Stimulated activated CD8-positive, alpha-beta memory T cell treated with anti-CD3 and anti-CD28 coated beads, Interleukin-15, amount 100 ng/mL, for 48 hours (primary cell): ENCODE measurements at regions not wholly inside any gene's neighbourhood (a gene's known extent, or its start where the extent isn't known, plus 50 kb on each side); places are given as distances from the start of the nearest gene placed in this dataset.

Experiments
- DNase-seq, 2 donors: peaks; one replicate each; pipeline ENCODE4 v3.0.0-alpha.2; 2020; ENCODE audit warnings: low read depth in 2 of 2

DNA sequence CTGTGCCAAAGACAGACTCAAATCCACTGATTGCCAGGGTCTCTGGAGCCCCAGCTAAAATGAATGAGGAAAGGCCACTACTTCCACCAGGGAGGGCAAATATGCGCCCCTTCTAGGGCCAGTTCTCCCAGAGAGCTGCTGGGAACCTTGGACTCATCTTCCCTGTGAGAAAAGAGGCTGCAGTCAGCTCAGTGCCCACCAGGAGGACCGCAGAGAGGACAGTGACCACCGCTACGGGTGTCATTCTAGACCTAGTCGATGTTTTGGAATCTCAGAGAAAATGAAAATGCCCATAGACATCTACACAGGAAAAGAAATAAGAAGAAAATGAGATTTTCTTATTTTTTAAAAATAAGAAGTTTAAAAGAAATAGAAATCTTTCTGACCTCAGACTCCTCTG lies 235.1 kb downstream of the UQCRFS1 start:
- DNase-seq = no peak

DNA sequence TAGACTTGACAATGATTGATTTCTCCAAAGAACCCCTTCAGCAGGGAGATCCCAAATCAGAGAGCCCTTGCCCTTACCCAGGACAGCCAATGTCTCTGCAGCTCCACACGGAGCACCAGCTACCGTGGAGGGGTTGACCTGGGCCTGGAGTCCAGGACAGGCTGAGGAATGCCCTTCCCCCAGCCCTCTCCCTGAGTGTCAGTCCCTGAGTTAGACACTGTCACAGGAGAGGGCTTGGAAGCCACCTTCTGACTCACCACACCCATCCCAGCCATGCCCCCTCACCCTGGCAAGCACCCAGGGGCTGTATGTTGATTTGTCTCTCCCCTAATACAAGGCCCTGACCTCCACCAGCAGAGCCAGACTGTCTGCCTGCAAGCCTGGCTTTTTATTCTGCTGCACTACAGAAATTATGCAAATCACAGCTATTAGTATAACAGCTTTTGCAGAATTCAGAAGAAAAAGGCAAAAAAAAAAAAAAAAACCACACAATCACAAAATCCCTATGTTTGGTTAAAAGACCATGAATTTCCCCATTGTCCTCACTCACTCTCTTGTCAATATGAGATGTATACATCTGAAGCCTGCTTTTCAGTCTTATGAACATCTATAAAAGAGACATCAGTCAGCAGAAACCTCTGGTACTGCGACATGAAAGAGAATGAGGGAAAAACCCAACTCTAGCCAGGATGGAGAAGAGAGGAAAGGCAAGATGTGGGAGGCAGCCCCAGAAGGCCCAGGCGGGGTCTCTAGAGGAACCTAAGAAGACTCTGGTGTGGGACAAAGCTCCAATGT lies 240.7 kb downstream of the UQCRFS1 start:
- no peak for DNase-seq

DNA sequence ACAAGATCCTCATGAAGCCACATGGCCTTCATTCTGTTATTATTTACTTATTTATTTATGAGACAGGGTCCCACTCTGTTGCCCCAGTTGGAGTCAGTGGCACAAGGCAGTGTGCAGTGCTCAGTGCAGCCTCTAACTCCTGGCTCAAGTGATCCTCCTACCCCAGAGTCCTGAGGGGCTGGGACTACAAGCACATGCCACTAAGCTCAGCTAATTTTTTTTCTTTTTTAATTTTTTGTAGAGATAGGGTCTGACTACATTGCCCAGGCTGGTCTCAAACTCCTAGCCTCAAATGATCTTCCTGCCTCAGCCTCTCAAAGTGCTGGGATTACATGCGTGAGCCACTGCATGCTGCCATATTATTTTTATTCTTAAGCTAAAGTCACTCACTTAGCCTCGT lies 241.4 kb downstream of the UQCRFS1 start:
- no peak for DNase-seq

DNA sequence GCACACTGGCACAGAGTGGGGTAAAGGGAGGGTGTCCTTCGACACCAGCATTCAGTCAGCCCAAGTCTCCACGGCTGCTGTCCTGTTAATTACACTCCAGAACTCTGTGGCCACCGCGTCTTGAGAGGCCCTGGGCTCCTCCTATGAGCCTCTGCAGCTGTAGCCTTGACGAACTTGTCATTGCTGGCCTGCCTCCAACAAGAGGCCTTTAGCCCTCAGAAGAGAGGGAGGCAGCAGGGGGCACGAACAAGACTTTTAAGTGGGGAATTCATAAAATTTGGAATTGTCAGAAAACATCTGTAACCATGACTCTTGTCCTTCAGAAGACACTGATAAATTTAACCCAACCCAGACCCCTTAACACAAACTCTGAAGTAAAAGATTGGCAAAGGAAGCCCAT lies 241.9 kb downstream of the UQCRFS1 start:
- DNase-seq = no peak

DNA sequence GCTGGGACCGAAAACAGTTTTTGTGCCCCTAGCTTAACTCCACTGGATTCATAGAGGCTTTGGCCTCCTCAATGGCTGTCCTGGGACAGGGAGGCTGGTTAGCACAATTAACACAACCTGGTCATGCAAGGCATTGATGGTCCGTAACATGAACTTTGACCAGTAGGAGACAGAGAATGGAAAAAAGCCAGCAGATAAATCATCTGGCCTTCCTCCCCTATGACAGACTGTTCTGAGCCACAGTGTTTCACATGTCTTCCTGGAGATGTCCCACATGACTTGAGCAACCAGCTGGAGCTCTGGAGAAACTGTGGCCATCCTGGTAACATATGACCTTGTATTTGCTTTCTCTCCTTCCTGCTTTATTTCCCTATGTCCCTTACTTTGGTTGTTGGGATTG lies 244.2 kb downstream of the UQCRFS1 start:
- no peak for DNase-seq

DNA sequence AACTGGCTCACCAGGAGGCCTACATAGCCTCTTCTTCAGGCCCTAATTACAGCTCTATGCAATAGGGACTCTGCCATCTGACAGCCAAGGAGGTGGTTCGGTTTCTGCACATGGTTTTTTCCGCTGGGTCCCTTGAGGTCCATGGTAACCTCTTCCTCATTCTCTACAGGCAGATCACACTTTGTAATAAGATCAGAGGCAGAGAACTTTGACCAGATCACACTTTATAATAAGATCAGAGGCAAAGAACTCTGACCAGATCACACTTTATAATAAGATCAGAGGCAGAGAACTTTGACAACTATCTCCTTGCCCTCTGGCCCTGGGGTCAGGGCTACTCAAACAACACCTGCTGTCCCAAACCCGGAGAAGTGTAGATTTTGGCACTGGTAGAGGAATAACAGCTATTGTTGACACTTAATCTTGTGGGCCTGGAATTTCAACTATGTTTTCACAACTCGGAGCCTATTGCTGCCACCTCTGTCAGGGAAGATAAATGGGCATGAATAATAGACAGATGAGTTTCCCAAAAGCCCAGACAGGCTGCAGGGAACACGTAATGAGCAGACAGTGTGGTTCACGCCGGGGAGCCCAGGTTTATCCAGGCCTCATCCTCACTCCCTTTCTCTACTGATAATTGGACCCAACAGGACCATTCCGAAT lies 246.1 kb downstream of the UQCRFS1 start:
- no peak for DNase-seq

DNA sequence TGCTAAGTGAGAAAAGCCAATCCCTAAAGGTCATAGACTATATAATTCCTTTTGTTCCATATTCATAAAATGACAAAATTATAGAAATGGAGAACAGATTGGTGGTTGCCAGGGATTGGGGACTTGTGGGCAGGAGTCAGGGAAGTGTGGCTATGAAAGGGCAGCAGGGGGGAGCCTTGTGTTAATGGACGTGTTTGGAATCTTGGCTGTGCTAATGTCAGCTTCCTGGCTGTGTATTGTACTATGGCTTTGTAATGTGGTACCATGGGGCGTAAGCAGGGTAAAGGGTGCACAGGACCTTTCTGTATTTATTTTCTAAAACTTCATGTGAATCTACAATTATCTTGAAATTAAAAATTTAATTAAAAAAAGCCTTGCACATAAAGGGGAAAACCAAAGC lies 248.5 kb downstream of the UQCRFS1 start:
- no peak for DNase-seq

DNA sequence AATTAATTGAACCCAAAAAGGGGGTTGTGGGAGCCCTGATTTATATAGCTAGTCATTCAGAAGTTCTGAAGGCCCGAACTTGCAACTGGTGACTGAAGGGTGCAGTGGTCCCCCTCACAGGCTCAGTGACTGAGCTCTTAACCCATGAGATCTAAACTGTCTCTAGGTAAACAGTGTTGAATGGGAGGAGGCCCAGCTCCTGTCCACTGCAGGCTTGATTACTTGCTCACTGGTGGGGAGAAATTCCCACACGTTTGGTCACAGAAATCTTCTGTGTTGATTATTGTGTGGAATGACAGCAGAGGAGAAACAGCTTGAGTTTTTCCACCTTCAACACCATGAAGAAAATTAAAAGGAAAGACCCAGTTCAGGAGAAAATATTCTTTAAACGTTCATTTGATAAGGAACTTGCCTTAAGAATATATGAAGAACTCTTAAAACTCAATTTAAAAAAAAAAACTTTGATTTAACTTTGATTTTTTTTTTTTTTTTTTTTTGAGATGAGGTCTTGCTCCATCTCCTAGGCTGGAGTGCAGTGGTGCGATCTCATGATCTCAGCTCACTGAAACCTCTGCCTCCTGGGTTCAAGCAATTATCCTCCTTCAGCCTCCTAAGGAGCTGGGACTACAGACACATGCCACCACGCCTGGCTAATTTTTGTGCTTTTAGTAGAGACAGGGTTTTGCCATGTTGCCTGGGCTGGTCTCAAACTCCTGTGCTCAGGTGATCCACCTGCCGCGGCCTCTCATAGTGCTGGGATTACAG lies 249.3 kb downstream of the UQCRFS1 start:
- no peak for DNase-seq

DNA sequence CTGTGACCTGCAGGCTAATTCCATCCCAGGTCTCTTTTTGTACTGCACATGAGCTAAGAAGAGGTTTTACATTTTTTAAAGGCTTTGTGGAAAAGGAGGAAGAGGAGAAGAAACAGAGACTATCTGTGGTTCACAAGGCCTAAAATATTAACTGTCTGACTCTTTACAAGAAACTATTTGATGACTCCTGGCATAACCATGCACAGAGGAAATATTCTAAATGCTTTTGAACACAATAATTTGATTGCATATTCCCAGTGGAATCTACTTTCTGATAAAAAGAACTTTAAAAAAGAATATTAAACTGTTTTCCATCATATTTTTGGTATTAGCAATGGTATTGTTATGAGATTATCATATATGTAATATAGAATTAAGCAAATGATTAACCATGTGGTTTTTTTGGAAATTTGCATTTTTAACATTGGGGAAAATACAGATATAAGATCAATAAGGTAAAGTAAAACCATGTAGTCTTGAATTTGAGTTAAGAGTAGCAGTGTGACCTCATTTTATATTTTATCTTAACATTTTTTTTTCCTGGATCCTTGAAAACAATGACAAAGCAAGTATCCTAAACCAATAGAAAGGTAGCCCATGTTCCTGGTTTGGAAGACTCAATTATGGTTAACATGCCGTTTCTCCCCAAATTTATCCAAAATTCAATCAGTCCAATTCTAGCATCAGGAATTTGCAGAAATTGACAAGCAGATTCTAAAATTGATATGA lies 251.0 kb downstream of the UQCRFS1 start:
- no peak for DNase-seq

DNA sequence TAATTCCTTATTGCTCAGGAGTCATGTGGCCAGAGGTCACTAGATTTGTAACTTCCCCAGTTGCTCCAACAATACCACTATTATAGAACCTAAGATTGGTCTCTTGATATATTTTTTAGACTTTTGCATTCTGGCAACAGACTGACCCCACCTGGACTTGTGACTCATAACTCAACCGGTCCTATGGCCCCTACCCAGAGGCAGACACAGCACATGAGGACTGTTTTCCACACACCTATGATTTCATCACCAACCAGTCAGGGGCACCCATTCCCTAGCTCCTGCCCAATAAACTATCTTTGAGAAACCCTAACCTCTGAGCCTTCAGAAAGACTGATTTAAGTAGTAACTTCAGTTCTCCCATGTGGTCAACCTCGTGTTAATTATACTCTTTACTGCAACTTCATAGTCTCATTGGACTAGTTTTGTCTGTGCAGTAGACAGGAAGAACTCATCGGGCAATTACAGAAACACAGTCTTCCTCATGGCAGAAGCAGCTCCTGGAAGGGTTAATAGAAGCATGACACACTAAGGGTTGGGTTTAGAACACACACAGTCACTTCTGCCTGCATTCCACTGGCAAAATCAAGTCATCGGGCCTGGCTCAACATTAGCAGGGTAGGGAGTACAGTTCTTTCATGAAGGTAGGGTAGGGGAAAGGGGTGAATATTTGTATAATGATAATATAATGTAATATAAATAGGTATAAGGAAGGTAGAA lies 251.8 kb downstream of the UQCRFS1 start:
- DNase-seq = no peak

DNA sequence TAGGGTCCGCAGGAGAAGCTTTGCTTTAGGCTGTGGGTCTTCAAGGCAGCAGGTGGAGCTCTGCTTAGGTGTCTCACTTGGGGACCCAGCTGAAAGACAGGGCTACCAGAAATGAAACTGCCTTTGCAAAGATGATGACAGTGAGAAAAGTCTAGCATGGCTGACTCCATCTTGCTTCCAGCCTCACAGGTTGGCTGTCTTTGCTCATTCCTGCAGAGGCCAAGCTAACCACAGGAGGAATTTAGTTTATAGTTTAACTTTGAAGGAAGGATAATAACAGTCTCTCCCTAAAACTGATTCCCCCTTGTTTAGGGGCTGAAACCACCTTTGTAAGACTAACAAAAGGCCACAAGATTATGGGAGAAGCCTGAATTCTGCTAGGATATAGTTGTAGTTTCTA lies 252.4 kb downstream of the UQCRFS1 start:
- DNase-seq = no peak

DNA sequence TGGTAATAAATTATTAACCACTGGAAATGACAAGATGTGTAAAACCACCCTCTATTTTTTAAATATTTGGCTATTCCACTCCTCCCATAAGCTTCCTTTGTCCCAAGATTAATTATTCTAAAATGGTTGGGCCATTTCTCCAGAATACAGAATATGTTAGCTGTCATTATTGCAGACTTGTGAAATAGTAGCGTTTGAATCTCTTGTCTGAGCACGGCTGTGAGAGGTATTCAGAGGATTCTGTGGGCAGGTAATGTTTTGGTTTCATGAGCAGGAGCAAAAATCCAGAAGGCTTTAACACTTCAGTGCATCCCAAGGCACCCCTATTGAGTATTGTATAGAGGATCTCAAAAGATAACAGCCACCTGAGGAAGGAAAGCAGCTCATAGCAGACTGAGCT lies 256.0 kb downstream of the UQCRFS1 start:
- DNase-seq = no peak

DNA sequence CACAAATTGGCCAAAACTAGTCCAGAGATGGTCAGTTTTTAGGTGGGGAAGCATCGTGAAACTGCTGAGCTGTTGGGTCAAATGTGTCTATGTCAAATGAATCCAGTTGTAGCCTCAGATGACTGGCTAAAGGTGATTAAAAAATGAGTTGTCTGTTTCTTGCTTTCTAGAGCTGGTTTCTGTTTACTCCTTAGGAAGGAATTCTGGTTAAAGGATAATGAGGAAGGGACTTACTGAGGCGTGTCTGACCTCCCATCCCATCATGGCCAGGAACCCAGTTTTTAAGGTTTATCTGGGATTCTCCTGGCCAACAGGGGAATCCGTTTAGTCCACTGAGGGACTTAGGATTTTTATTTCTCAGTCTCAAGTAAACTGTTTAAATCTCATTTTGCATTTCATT lies 256.5 kb downstream of the UQCRFS1 start:
- no peak for DNase-seq

DNA sequence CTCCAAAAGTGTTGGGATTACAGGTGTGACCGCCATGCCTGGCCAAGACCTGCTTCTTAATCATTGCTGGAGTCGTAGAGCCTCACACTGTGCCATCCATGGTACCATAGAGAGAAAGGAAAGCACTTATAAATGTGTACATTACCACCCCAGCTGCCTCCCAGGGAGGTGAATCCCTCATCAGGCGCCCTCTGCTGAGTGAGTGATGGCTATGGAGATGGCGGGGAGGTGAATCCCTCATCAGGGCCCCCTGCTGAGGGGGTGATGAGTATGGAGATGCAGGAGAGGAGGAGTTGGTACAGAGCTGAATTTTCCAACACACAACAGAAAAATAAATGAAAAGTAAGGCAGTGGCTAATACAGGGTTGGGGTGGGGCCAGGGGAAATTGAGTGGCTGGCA lies 263.4 kb downstream of the UQCRFS1 start:
- no peak for DNase-seq

DNA sequence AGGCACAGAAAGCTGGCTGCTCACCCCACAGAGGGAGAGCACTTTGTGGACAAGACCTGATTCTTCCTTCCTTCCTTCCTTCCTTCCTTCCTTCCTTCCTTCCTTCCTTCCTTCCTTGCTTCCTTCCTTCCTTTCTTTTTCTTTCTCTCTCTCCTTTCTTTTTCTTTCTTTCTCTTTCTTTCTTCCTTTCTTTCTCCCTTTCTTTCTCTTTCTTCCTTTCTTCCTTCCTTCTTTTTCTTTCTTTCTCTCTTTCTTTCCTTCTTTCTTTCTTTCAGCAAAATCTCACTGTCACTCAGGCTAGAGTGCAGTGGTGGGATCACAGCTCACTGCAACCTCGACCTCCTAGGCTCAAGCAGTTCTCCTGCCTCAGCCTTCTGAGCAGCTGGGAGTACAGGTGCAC lies 263.9 kb downstream of the UQCRFS1 start:
- no peak for DNase-seq

DNA sequence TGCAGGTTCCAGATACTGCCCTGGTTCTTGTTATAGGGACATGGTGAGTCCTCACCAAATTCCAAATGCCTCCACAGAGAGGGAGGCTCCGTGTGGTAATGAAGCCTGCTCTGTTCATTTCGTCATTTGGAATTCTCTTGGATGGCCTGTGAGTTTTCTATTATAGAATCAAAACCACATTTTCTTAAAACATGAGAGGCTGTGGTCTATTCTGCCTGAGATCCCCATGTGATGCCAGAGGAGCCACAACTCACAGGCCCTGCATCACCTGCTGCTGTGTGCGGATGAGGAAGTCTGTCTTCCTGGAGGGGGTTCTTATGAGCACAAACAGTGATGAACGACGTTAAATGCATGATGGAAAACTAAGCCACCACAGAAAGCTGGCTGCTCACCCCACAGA lies 264.4 kb downstream of the UQCRFS1 start:
- no peak for DNase-seq

DNA sequence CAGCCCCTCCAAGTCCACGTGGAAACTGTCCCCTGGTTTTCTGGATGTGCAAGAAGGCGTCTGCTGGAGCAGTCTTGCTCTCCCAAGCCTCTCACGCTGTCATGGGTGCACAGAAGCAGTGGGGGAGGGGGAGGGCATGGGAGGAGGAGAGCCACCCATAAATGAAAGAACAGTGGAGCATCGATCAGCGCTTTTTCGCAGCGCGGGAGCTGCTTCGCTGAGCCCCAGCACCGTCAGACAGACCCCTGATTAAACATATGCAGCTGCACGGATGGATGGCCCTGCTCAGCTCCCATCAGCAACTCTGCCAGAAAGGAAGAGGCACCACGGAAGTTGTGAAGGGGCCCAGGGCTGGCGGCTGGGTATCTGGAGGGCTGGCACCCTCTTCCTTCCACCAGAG lies 264.9 kb downstream of the UQCRFS1 start:
- no peak for DNase-seq

DNA sequence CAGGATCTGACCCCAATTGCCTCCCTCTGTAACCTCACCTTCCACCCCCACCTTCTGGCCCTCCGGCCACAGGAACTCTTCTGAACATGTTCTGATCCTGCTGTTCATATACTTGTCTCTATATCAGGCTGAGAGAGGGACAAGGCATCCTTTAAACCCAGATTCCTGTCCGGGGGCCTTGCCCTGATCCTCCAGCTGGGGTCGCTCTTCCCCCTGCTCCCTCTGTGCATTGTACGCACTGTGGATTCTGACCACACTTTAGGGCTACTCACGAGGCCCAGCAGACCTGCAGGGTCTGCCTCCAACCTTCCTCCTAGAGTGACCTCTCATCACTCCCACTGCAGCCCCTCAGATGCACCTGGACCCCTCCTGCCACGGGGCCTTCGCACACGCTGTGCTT lies 269.3 kb downstream of the UQCRFS1 start:
- no peak for DNase-seq

DNA sequence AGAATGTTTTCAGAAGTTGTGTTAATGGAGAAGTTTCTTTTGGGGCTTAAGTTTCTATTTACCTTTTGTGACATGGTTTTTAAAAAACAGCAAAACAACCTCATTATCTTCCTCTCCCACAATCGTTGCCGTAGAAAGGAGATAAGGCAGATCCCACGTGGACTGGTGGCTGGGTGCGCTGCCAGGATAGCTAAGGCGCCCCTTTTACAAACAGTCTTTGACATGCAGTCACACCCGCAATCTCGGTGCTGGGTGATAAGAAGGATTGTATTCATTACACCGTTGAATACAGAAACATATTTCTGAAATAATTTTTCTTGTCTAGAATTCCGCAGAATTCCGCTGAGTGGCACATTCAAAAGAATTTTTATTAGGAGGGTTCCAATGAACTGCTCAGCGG lies 271.1 kb downstream of the UQCRFS1 start:
- no peak for DNase-seq

DNA sequence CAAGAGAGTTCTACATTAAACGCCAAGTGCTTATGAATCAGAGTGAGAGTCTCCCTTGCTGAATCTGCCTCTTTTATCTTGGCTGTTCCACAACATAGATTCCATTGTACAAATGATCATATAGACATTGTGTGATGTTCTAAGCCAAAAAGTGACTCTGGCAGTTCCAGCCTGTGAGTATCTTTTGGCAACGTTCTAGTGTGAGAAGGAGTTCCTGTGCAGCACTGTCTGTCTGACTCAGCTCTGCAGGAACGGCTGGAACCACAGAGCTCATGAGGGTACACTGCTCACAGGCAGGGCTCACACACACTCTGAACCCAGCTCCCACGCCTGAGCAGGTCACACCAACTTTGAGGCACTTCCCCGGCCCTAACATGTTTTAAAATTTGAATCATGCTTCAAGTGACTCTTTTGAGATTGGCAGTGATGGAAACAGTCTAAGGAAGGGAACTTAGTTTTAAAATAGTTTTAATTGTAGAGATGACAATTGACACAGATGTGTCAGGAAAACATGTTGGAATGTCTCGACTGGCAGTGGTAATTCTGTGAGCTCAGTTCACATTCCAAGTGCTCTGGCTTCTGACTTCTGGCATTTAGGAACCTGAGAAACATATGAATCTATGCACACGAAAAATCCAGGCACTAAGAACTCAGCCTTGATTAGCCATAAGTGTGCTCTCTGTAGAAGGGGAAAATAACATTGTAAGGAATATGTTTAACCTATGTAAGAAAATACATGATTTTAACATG lies 272.0 kb downstream of the UQCRFS1 start:
- no peak for DNase-seq

DNA sequence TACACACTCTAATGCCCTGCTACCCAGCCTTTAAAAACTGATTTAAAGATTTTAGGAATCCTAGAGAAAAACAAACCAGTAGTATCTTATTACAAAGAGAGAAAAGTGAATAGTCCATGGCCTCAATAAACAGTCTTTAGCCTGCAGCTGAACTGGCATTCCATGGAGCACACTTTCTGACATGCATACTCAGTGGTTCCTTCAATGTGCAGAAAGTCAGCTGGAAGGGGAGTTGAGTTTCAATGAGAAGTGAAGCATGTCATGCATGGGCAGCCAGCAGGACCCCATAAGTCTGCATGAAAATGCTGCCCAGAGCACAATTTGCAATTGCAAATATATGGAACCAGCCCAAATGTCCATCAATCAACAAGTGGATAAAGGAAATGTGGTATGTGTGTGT lies 273.7 kb downstream of the UQCRFS1 start:
- no peak for DNase-seq
